CD14-positive monocyte (primary cell): ENCODE measurements at regions not wholly inside any gene's neighbourhood (a gene's known extent, or its start where the extent isn't known, plus 50 kb on each side); places are given as distances from the start of the nearest gene placed in this dataset.

ENCODE experiments used
- DNase-seq, 3 donors: peaks; one replicate each; pipeline ENCODE4 v3.0.0-alpha.2; 2011 to 2022
- H2AFZ ChIP-seq: 2 replicates; pipeline ENCODE4 v1.6.0; 2012; ENCODE audit warnings: mild to moderate bottlenecking, low read depth, low read length, inconsistent platforms; ENCODE audit not compliant: insufficient read depth, poor library complexity, severe bottlenecking
- H3K27ac ChIP-seq, 2 donors: 1 replicate in 1 of 2; 2 replicates in 1 of 2; pipeline ENCODE4 v1.5.1; 2012 to 2013; ENCODE audit warnings: low read length in 2 of 2, control low read depth in 1 of 2, inconsistent platforms in 1 of 2, low read depth in 1 of 2, mild to moderate bottlenecking in 1 of 2
- H3K27me3 ChIP-seq, 2 donors: one replicate each; pipeline versions ENCODE4 v1.6.0 to v1.6.1; 2011 to 2013; ENCODE audit warnings: low read length in 2 of 2; ENCODE audit not compliant: control insufficient read depth in 2 of 2, insufficient read depth in 2 of 2
- H3K36me3 ChIP-seq, 2 donors: replicated peaks in 1 of 2; 1 replicate in 1 of 2; 2 replicates in 1 of 2; pipeline versions ENCODE4 v1.5.1 to v1.6.1; 2012 to 2013; ENCODE audit warnings: low read length in 2 of 2, control low read depth in 1 of 2, inconsistent platforms in 1 of 2, mild to moderate bottlenecking in 1 of 2; ENCODE audit not compliant: insufficient read depth in 2 of 2, control insufficient read depth in 1 of 2
- H3K4me1 ChIP-seq, 2 donors: 1 replicate in 1 of 2; 2 replicates in 1 of 2; pipeline versions ENCODE4 v1.5.1 to v1.6.1; 2012 to 2013; ENCODE audit warnings: low read length in 2 of 2, control low read depth in 1 of 2, inconsistent platforms in 1 of 2, mild to moderate bottlenecking in 1 of 2, moderate library complexity in 1 of 2; ENCODE audit not compliant: insufficient read depth in 2 of 2, control insufficient read depth in 1 of 2
- H3K4me2 ChIP-seq: replicated peaks from 2 replicates; pipeline ENCODE3; 2012; ENCODE audit warnings: low read length, moderate library complexity, mild to moderate bottlenecking; ENCODE audit not compliant: poor library complexity, severe bottlenecking; ENCODE audit errors: extremely low read depth
- H3K4me3 ChIP-seq, 3 experiments: fragments of 200-600 bp in 1 of 3; sonication (generic) in 1 of 3; replicated peaks in 1 of 3; 1 replicate in 2 of 3; 2 replicates in 1 of 3; pipeline ENCODE4 v1.5.1; 2011 to 2013; ENCODE audit warnings: low read length in 3 of 3, mild to moderate bottlenecking in 3 of 3, control low read depth in 2 of 3, low read depth in 2 of 3, inconsistent platforms in 1 of 3, moderate library complexity in 1 of 3
- H3K79me2 ChIP-seq: 2 replicates; pipeline ENCODE4 v1.6.0; 2012; ENCODE audit warnings: mild to moderate bottlenecking, control low read depth, inconsistent platforms, low read length, moderate library complexity; ENCODE audit not compliant: insufficient read depth
- H3K9ac ChIP-seq: 2 replicates; pipeline ENCODE4 v1.6.0; 2017; ENCODE audit warnings: low read length, mild to moderate bottlenecking; ENCODE audit not compliant: insufficient read depth, poor library complexity, severe bottlenecking
- H3K9me3 ChIP-seq, 2 donors: replicated peaks in 1 of 2; 1 replicate in 1 of 2; 2 replicates in 1 of 2; pipeline versions ENCODE4 v1.5.1 to v1.6.1; 2012 to 2013; ENCODE audit warnings: low read length in 2 of 2, control low read depth in 1 of 2; ENCODE audit not compliant: control insufficient read depth in 1 of 2, insufficient read depth in 1 of 2
- H4K20me1 ChIP-seq: 2 replicates; pipeline ENCODE4 v1.6.0; 2012; ENCODE audit warnings: mild to moderate bottlenecking, low read length, control low read depth, moderate library complexity; ENCODE audit not compliant: insufficient read depth
- H3K27ac Mint-ChIP-seq, 7 donors: one replicate each; pipeline ENCODE4 v1.8.0; 2020; ENCODE audit warnings: mild to moderate bottlenecking in 7 of 7, mixed read lengths in 7 of 7, moderate library complexity in 6 of 7, inconsistent platforms in 2 of 7
- H3K27me3 Mint-ChIP-seq, 3 donors: one replicate each; pipeline ENCODE4 v1.8.0; 2021 to 2022; ENCODE audit warnings: low read depth in 3 of 3, mild to moderate bottlenecking in 3 of 3, mixed read lengths in 3 of 3, moderate library complexity in 3 of 3, inconsistent platforms in 1 of 3
- H3K36me3 Mint-ChIP-seq, 2 donors: one replicate each; pipeline ENCODE4 v1.8.0; 2020; ENCODE audit warnings: mixed read lengths in 2 of 2, inconsistent platforms in 1 of 2, mild to moderate bottlenecking in 1 of 2
- H3K4me1 Mint-ChIP-seq: one replicate; pipeline ENCODE4 v1.8.0; 2020; ENCODE audit warnings: mild to moderate bottlenecking, mixed read lengths
- H3K4me3 Mint-ChIP-seq, 2 donors: one replicate each; pipeline ENCODE4 v1.8.0; 2020; ENCODE audit warnings: mild to moderate bottlenecking in 2 of 2, mixed read lengths in 2 of 2, moderate library complexity in 1 of 2
- H3K9me3 Mint-ChIP-seq, 7 donors: one replicate each; pipeline ENCODE4 v1.8.0; 2020 to 2022; ENCODE audit warnings: mixed read lengths in 7 of 7, mild to moderate bottlenecking in 6 of 7, moderate library complexity in 6 of 7, inconsistent platforms in 2 of 7
- WGBS: methylation state at CpG from one replicate; pipeline ENCODE4 v1.1.5; 2013; ENCODE audit warnings: missing lambda C conversion rate; ENCODE audit not compliant: insufficient coverage; 5-methylcytosine and 5-hydroxymethylcytosine counted together
- intact Hi-C, 2 donors: fragments of 100-400 bp; cut with micrococcal nuclease; formaldehyde crosslinking; loops; one replicate each; pipeline versions ENCODE4 v1.15.0 to v1.15.1; 2023
- TF ChIP-seq, protein P1 (sequence below): fragments of 200-600 bp; IDR thresholded peaks from one replicate; pipeline ENCODE4 v1.8.0; 2022; ENCODE audit warnings: antibody characterized with exemption, mild to moderate bottlenecking

DNA sequence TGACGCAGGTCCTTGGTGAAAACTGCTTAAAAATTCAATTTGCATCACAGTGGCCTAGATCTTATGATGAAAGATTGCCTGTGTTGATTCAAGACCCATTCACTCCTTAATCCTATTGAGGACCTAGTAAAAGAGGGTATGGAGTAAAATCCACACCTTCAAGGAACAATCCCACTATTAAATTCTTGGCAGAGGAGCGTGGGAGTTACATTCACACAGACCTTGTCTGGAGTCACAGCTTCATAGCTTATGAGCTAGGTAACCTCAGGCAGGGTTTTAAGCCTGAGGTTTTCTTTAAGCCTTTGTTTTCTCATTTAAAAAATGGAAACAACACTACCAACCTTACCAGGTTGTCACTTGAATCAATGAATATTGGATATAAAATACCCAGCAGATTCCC lies 566.5 kb upstream of the ZNF462 start:
- no CpG with 5 or more reads among the region's 2 CpGs for WGBS
- Histone ChIP-seq H3K27ac (no peak overlapping the region), H3K9me3 (no peaks in the 10 kb centered on the region), H3K27me3 (no peaks in the 10 kb centered on the region), H4K20me1 (no peaks in the 10 kb centered on the region), H3K79me2 (no peaks in the 10 kb centered on the region), H2AFZ (no peak overlapping the region), H3K4me3 (no peak overlapping the region), H3K4me1 (no peaks in the 10 kb centered on the region), H3K36me3 (no peaks in the 10 kb centered on the region), H3K9ac (no peak overlapping the region), H3K4me2 (no peak overlapping the region)
- TF ChIP-seq, protein P1, sequence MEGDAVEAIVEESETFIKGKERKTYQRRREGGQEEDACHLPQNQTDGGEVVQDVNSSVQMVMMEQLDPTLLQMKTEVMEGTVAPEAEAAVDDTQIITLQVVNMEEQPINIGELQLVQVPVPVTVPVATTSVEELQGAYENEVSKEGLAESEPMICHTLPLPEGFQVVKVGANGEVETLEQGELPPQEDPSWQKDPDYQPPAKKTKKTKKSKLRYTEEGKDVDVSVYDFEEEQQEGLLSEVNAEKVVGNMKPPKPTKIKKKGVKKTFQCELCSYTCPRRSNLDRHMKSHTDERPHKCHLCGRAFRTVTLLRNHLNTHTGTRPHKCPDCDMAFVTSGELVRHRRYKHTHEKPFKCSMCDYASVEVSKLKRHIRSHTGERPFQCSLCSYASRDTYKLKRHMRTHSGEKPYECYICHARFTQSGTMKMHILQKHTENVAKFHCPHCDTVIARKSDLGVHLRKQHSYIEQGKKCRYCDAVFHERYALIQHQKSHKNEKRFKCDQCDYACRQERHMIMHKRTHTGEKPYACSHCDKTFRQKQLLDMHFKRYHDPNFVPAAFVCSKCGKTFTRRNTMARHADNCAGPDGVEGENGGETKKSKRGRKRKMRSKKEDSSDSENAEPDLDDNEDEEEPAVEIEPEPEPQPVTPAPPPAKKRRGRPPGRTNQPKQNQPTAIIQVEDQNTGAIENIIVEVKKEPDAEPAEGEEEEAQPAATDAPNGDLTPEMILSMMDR = no peak
- no peak overlapping the region for H3K4me3 Mint-ChIP-seq
- H3K27me3 Mint-ChIP-seq = peaks cover 0 to 2% (median 2%) of the 10 kb centered on the region in 3 donors
- intact Hi-C loops = no loop called here
- no peak overlapping the region for H3K27ac Mint-ChIP-seq
- no peak for DNase-seq
- no peaks in the 10 kb centered on the region for H3K4me1 Mint-ChIP-seq
- H3K36me3 Mint-ChIP-seq = no peaks in the 10 kb centered on the region
- H3K9me3 Mint-ChIP-seq = peaks cover 0 to 2% (median 0%) of the 10 kb centered on the region in 7 donors

DNA sequence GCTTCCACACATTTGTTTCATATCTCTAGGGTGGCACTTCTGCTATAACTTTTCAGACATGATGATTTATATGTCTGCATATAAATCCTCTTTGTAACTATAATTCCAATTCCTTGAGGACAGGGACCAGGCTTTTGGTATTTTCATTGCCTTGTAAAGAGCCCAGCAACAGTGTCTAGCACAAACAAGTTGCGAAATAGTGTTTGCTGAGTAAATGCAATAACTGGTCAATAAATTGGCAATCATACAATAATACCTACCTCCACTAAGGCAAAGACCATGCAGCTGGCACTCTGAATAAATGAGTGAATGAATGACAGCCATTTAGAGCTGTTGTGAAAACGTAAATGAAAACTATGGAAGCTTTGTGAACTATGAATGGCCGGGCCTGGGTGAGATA lies 564.0 kb upstream of the ZNF462 start:
- Histone ChIP-seq H3K27me3 (no peaks in the 10 kb centered on the region), H3K36me3 (no peaks in the 10 kb centered on the region), H3K27ac (no peak overlapping the region), H3K4me3 (no peak overlapping the region), H3K4me2 (no peak overlapping the region), H2AFZ (no peak overlapping the region), H3K9ac (no peak overlapping the region), H3K9me3 (no peaks in the 10 kb centered on the region), H3K4me1 (no peaks in the 10 kb centered on the region), H4K20me1 (no peaks in the 10 kb centered on the region), H3K79me2 (no peaks in the 10 kb centered on the region)
- Mint-ChIP-seq H3K9me3 (peaks cover 0 to 4% (median 2%) of the 10 kb centered on the region in 7 donors), H3K4me3 (no peak overlapping the region), H3K27me3 (peaks cover 0 to 2% (median 2%) of the 10 kb centered on the region in 3 donors), H3K4me1 (no peaks in the 10 kb centered on the region), H3K27ac (no peak overlapping the region), H3K36me3 (no peaks in the 10 kb centered on the region)
- 92% methylated on average over 2 of the region's 3 CpGs for WGBS
- no peak for DNase-seq
- intact Hi-C loops = no loop called here
- TF ChIP-seq, protein P1 = no peak
